ENCODE measurements at regions not wholly inside any gene's neighbourhood (a gene's known extent, or its start where the extent isn't known, plus 50 kb on each side); places are given as distances from the start of the nearest gene placed in this dataset.

GRCh38 chr1:232287676-232288569 lies 342.0 kb downstream of the SIPA1L2 start:
- TF ChIP-seq GATA2 (IDR thresholded peaks at IDR 0.05; ENCODE audit: low read depth, low read length) (no peak), GATA3 (IDR thresholded peaks at IDR 0.05; ENCODE audit: low read depth, low read length) (no peak)

GRCh38 chr1:232285138-232285537 lies 344.8 kb downstream of the SIPA1L2 start:
- TF ChIP-seq GATA3 (IDR thresholded peaks at IDR 0.05; ENCODE audit: low read depth, low read length) = no peak
- TF ChIP-seq GATA2 (IDR thresholded peaks at IDR 0.05; ENCODE audit: low read depth, low read length) = no peak

GRCh38 chr1:232283864-232284263 lies 346.1 kb downstream of the SIPA1L2 start:
- TF ChIP-seq GATA2 (IDR thresholded peaks at IDR 0.05; ENCODE audit: low read depth, low read length) (no peak), GATA3 (IDR thresholded peaks at IDR 0.05; ENCODE audit: low read depth, low read length) (no peak)

GRCh38 chr1:232282498-232282897 lies 347.4 kb downstream of the SIPA1L2 start:
- TF ChIP-seq GATA3 (IDR thresholded peaks at IDR 0.05; ENCODE audit: low read depth, low read length) (no peak), GATA2 (IDR thresholded peaks at IDR 0.05; ENCODE audit: low read depth, low read length) (no peak)

- TF ChIP-seq GATA2 (IDR thresholded peaks at IDR 0.05; ENCODE audit: low read depth, low read length) (no peak), GATA3 (IDR thresholded peaks at IDR 0.05; ENCODE audit: low read depth, low read length) (no peak)
These were observed 349.0 kb downstream of the SIPA1L2 start for GRCh38 chr1:232280910-232281309.

GRCh38 chr1:232279909-232280400 lies 350.0 kb downstream of the SIPA1L2 start:
- TF ChIP-seq GATA3 (IDR thresholded peaks at IDR 0.05; ENCODE audit: low read depth, low read length) (no peak), GATA2 (IDR thresholded peaks at IDR 0.05; ENCODE audit: low read depth, low read length) (no peak)

- TF ChIP-seq GATA2 (IDR thresholded peaks at IDR 0.05; ENCODE audit: low read depth, low read length) (no peak), GATA3 (IDR thresholded peaks at IDR 0.05; ENCODE audit: low read depth, low read length) (no peak)
These were observed 351.0 kb downstream of the SIPA1L2 start for GRCh38 chr1:232278925-232279324.

GRCh38 chr1:232276651-232277050 lies 353.3 kb downstream of the SIPA1L2 start:
- no peak for TF ChIP-seq GATA3 (IDR thresholded peaks at IDR 0.05; ENCODE audit: low read depth, low read length)
- no peak for TF ChIP-seq GATA2 (IDR thresholded peaks at IDR 0.05; ENCODE audit: low read depth, low read length)

- TF ChIP-seq GATA2 (IDR thresholded peaks at IDR 0.05; ENCODE audit: low read depth, low read length) (no peak), GATA3 (IDR thresholded peaks at IDR 0.05; ENCODE audit: low read depth, low read length) (no peak)
These were observed 354.8 kb downstream of the SIPA1L2 start for GRCh38 chr1:232274999-232275710.

- TF ChIP-seq GATA3 (IDR thresholded peaks at IDR 0.05; ENCODE audit: low read depth, low read length) (no peak), GATA2 (IDR thresholded peaks at IDR 0.05; ENCODE audit: low read depth, low read length) (no peak)
These were observed 355.6 kb downstream of the SIPA1L2 start for GRCh38 chr1:232274236-232274855.

GRCh38 chr1:232273011-232273410 lies 356.9 kb downstream of the SIPA1L2 start:
- TF ChIP-seq GATA2 (IDR thresholded peaks at IDR 0.05; ENCODE audit: low read depth, low read length) = no peak
- no peak for TF ChIP-seq GATA3 (IDR thresholded peaks at IDR 0.05; ENCODE audit: low read depth, low read length)

- TF ChIP-seq GATA3 (IDR thresholded peaks at IDR 0.05; ENCODE audit: low read depth, low read length) (no peak), GATA2 (IDR thresholded peaks at IDR 0.05; ENCODE audit: low read depth, low read length) (no peak)
These were observed 357.8 kb downstream of the SIPA1L2 start for GRCh38 chr1:232271991-232272589.

- no peak for TF ChIP-seq GATA2 (IDR thresholded peaks at IDR 0.05; ENCODE audit: low read depth, low read length)
- no peak for TF ChIP-seq GATA3 (IDR thresholded peaks at IDR 0.05; ENCODE audit: low read depth, low read length)
These were observed 358.6 kb downstream of the SIPA1L2 start for GRCh38 chr1:232271299-232271698.

GRCh38 chr1:232269988-232270387 lies 359.9 kb downstream of the SIPA1L2 start:
- no peak for TF ChIP-seq GATA3 (IDR thresholded peaks at IDR 0.05; ENCODE audit: low read depth, low read length)
- no peak for TF ChIP-seq GATA2 (IDR thresholded peaks at IDR 0.05; ENCODE audit: low read depth, low read length)

Data from SH-SY5Y (cell line).